Embryonic facial prominence (tissue), 1 donor: ENCODE measurements at regions not wholly inside any gene's neighbourhood (a gene's known extent, or its start where the extent isn't known, plus 50 kb on each side); places are given as distances from the start of the nearest gene placed in this dataset.

Experiments
- DNase-seq: peaks from one replicate; pipeline ENCODE4 v3.0.0-alpha.2; 2016; ENCODE audit errors: extremely low spot score

- no peak for DNase-seq
Measured at GRCh38 chr3:162117961-162118360, 621.4 kb downstream of the OTOL1 start.

GRCh38 chr3:162119651-162120050 lies 623.0 kb downstream of the OTOL1 start:
- DNase-seq, result no peak

GRCh38 chr3:162122405-162122804 lies 625.8 kb downstream of the OTOL1 start:
- no peak for DNase-seq

GRCh38 chr3:162125790-162126189 lies 629.2 kb downstream of the OTOL1 start:
- DNase-seq, result no peak

- DNase-seq, result no peak
Measured at GRCh38 chr3:162130582-162130981, 634.0 kb downstream of the OTOL1 start.

- no peak for DNase-seq
Measured at GRCh38 chr3:162132981-162133380, 636.4 kb downstream of the OTOL1 start.

GRCh38 chr3:162134571-162134970 lies 638.0 kb downstream of the OTOL1 start:
- no peak for DNase-seq

GRCh38 chr3:162136136-162136535 lies 639.5 kb downstream of the OTOL1 start:
- DNase-seq, result no peak

GRCh38 chr3:162138509-162138908 lies 641.9 kb downstream of the OTOL1 start:
- DNase-seq, result no peak

- DNase-seq, result no peak
Measured at GRCh38 chr3:162139841-162140240, 643.2 kb downstream of the OTOL1 start.

- no peak for DNase-seq
Measured at GRCh38 chr3:162141272-162141791, 644.7 kb downstream of the OTOL1 start.

- no peak for DNase-seq
Measured at GRCh38 chr3:162142511-162142910, 645.9 kb downstream of the OTOL1 start.

GRCh38 chr3:162143180-162143579 lies 646.6 kb downstream of the OTOL1 start:
- no peak for DNase-seq

- DNase-seq, result no peak
Measured at GRCh38 chr3:162147996-162148395, 651.4 kb downstream of the OTOL1 start.

- DNase-seq, result no peak
Measured at GRCh38 chr3:162150790-162151189, 654.2 kb downstream of the OTOL1 start.

- DNase-seq, result no peak
Measured at GRCh38 chr3:162152636-162153035, 656.0 kb downstream of the OTOL1 start.

- DNase-seq, result no peak
Measured at GRCh38 chr3:162161595-162161994, 665.0 kb downstream of the OTOL1 start.

GRCh38 chr3:162165346-162165745 lies 668.7 kb downstream of the OTOL1 start:
- DNase-seq, result no peak

- DNase-seq, result no peak
Measured at GRCh38 chr3:162166543-162166942, 669.9 kb downstream of the OTOL1 start.

- DNase-seq, result no peak
Measured at GRCh38 chr3:162168715-162169114, 672.1 kb downstream of the OTOL1 start.

- DNase-seq, result no peak
Measured at GRCh38 chr3:162170581-162170980, 674.0 kb downstream of the OTOL1 start.

GRCh38 chr3:162171970-162172369 lies 675.4 kb downstream of the OTOL1 start:
- no peak for DNase-seq

GRCh38 chr3:162175145-162175544 lies 678.5 kb downstream of the OTOL1 start:
- DNase-seq, result no peak

GRCh38 chr3:162175878-162176277 lies 679.3 kb downstream of the OTOL1 start:
- no peak for DNase-seq

- DNase-seq, result no peak
Measured at GRCh38 chr3:162183440-162183839, 686.8 kb downstream of the OTOL1 start.
